ENCODE measurements at regions not wholly inside any gene's neighbourhood (a gene's known extent, or its start where the extent isn't known, plus 50 kb on each side); places are given as distances from the start of the nearest gene placed in this dataset.

DNA sequence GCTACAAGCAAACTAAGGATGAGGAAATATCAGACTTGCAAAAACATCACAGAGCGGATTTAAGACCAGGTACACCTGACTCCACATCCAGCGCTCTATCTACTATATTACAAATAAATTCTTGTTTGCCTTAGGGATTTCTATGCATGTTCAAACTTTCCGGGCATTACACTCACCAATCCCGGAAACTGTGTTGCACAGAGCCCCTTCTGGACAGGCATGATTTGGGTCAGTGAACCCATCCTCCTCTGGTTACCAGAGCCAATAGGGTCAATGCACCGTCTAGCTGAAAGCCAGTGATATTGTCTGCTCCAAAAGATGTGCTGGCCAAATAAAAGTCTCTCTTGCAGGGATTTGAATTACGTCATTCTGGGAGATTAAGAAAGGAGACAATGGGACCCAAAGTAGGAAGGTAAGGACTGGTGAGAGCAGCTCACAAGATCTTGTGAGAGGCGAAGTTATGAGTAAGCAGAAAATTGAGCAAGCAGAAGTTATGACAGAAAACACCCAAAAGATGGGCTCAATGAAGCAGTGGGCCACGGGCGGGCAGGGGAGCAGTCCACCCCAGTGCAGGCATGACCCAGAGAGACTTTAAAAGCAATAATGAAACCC lies 155.8 kb upstream of the RAI14 start:
- TF ChIP-seq POLR2A (IDR thresholded peaks at IDR 0.05) = no peak
- TF ChIP-seq, protein P1, sequence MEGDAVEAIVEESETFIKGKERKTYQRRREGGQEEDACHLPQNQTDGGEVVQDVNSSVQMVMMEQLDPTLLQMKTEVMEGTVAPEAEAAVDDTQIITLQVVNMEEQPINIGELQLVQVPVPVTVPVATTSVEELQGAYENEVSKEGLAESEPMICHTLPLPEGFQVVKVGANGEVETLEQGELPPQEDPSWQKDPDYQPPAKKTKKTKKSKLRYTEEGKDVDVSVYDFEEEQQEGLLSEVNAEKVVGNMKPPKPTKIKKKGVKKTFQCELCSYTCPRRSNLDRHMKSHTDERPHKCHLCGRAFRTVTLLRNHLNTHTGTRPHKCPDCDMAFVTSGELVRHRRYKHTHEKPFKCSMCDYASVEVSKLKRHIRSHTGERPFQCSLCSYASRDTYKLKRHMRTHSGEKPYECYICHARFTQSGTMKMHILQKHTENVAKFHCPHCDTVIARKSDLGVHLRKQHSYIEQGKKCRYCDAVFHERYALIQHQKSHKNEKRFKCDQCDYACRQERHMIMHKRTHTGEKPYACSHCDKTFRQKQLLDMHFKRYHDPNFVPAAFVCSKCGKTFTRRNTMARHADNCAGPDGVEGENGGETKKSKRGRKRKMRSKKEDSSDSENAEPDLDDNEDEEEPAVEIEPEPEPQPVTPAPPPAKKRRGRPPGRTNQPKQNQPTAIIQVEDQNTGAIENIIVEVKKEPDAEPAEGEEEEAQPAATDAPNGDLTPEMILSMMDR (IDR thresholded peaks at IDR 0.05) = no peak
- TF ChIP-seq EP300 (IDR thresholded peaks at IDR 0.05) = no peak
- no peak for TF ChIP-seq POLR2AphosphoS5 (IDR thresholded peaks at IDR 0.05)

All from suprapubic skin (tissue), 4 donors.